Middle frontal gyrus (tissue), 1 donor: ENCODE measurements at regions not wholly inside any gene's neighbourhood (a gene's known extent, or its start where the extent isn't known, plus 50 kb on each side); places are given as distances from the start of the nearest gene placed in this dataset.
"Not testable (repeated sequence)": the region's sequence is repeated elsewhere in the genome, so short reads cannot be mapped to it uniquely, and the experiment has no call there.

Experiments used
- DNase-seq: peaks from one replicate; pipeline ENCODE4 v3.0.0-alpha.2; 2015; ENCODE audit warnings: low spot score; ENCODE audit errors: extremely low spot score

GRCh38 chr6:168827586-168827871, 386.5 kb downstream of the SMOC2 start:
- no peak for DNase-seq

- DNase-seq = no peak
Observed at GRCh38 chr6:168826726-168827585, 386.0 kb downstream of the SMOC2 start.

GRCh38 chr6:168826078-168826390, 385.1 kb downstream of the SMOC2 start:
- no peak for DNase-seq

GRCh38 chr6:168825226-168826077, 384.5 kb downstream of the SMOC2 start:
- DNase-seq = no peak

GRCh38 chr6:168823397-168824212, 382.6 kb downstream of the SMOC2 start:
- DNase-seq = no peak

GRCh38 chr6:168822376-168822775, 381.4 kb downstream of the SMOC2 start:
- DNase-seq = no peak

GRCh38 chr6:168819546-168819945, 378.6 kb downstream of the SMOC2 start:
- DNase-seq = no peak

- DNase-seq = no peak
Observed at GRCh38 chr6:168817558-168818159, 376.7 kb downstream of the SMOC2 start.

- no peak for DNase-seq
Observed at GRCh38 chr6:168815229-168815628, 374.2 kb downstream of the SMOC2 start.

- DNase-seq = no peak
Observed at GRCh38 chr6:168808232-168808631, 367.2 kb downstream of the SMOC2 start.

GRCh38 chr6:168804331-168804730, 363.3 kb downstream of the SMOC2 start:
- DNase-seq = no peak

- DNase-seq = no peak
Observed at GRCh38 chr6:168803874-168804273, 362.9 kb downstream of the SMOC2 start.

GRCh38 chr6:168799067-168799466, 358.1 kb downstream of the SMOC2 start:
- DNase-seq = no peak

- DNase-seq = no peak
Observed at GRCh38 chr6:168796106-168796505, 355.1 kb downstream of the SMOC2 start.

- DNase-seq = not testable (repeated sequence)
Observed at GRCh38 chr6:168795611-168796010, 354.6 kb downstream of the SMOC2 start.

GRCh38 chr6:168794491-168794890, 353.5 kb downstream of the SMOC2 start:
- DNase-seq = no peak

GRCh38 chr6:168793649-168794048, 352.7 kb downstream of the SMOC2 start:
- no peak for DNase-seq

- peak; percentile 13 for DNase-seq
Observed at GRCh38 chr6:168791917-168792316, 350.9 kb downstream of the SMOC2 start.

GRCh38 chr6:168789699-168790098, 348.7 kb downstream of the SMOC2 start:
- DNase-seq = no peak

- DNase-seq = no peak
Observed at GRCh38 chr6:168785720-168786511, 344.9 kb downstream of the SMOC2 start.

GRCh38 chr6:168784426-168784825, 343.4 kb downstream of the SMOC2 start:
- DNase-seq = no peak
